OCI-LY7 (cell line): ENCODE measurements at regions not wholly inside any gene's neighbourhood (a gene's known extent, or its start where the extent isn't known, plus 50 kb on each side); places are given as distances from the start of the nearest gene placed in this dataset.

Source experiments
- CTCF ChIP-seq: fragments of 200-600 bp; sonication (generic); conservative IDR thresholded peaks from 2 replicates; pipeline ENCODE4 v1.5.1; 2014; ENCODE audit warnings: mild to moderate bottlenecking, antibody characterized with exemption, low read length, moderate library complexity, mixed read lengths
- EZH2phosphoT487 ChIP-seq: fragments of 200-600 bp; sonication (generic); IDR thresholded peaks from 2 replicates; pipeline ENCODE4 v1.6.1; 2018; ENCODE audit warnings: low read depth, borderline replicate concordance, mild to moderate bottlenecking, mixed run types, antibody characterized with exemption, low read length, moderate library complexity, mixed read lengths

- no peak for TF ChIP-seq CTCF
- no peak for TF ChIP-seq EZH2phosphoT487
Observed at GRCh38 chr2:77652499-77652898, 130.3 kb upstream of the LRRTM4 start.
